RPMI8226 (cell line): ENCODE measurements at regions not wholly inside any gene's neighbourhood (a gene's known extent, or its start where the extent isn't known, plus 50 kb on each side); places are given as distances from the start of the nearest gene placed in this dataset.

Experiments
- DNase-seq: peaks from one replicate; pipeline ENCODE4 v3.0.0-alpha.2; 2015

DNA sequence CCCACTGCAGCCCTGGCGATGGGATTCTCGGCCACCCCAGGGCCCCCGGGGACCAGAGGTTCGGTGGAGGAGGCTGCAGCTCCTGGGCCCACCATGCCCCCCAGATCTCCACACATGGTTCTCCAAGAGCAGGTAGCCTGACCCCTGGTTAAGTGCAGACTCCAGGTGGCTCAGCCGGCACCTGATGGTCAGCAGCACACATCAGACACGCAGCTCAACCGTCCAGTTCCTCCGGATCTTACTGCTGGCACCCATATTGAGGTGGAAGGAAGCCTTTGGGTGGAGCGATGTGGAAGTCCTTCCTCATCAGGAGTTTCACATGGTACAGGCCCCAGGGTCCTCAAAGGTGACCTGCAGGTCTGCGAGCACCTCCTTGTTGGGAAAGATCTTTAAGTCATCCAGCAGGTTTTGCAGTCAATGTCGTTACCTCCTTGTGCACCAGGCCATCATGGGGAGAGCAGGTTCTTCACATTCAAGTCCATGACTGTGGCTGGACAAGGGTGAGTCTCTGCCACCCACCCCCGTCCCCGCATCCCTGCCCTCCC is 74.2 kb upstream of the EEPD1 start:
- DNase-seq: no peak

- DNase-seq: no peak
Observed at GRCh38 chr7:36079446-36080025, 73.5 kb upstream of the EEPD1 start.

GRCh38 chr7:36080843-36081242 is 72.2 kb upstream of the EEPD1 start:
- no peak for DNase-seq

DNA sequence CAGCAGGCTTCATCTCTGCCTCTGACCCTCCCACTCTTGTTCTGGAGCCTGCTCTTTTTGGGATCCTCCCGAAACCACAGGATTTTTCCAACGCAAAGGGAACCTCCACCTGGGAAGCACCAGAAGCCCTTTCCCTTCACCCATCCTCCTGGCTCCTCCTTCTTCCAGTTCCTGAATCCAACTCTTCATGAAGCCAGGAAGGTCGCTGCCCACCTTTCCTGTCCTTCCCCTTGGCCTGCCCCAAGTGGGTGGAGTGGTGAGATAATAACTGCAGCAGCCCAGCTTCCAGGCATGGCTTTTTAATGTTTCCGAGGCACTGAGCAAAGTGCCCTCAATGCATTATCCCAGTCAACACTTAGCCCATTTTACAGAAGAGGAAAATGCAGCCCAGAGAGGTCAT is 70.8 kb upstream of the EEPD1 start:
- DNase-seq: no peak

DNA sequence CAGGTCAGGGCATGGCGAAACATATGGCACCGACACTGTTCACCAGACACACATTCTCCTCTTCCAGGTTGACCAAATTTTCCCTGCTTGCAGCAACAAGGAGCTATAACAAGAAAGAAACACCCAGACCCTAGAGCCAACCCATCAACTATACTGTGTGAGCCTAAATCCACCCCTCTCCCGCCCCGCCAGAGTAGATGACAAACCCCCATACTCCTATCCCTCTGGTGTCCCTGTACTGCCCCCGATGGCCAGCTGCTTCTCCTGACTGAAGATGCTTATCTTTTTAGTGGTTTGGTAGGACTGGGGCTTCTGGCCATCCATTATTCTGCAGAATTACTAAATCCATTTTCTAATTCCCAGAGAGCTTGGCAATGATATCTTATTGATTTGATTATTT is 70.1 kb upstream of the EEPD1 start:
- DNase-seq: no peak

DNA sequence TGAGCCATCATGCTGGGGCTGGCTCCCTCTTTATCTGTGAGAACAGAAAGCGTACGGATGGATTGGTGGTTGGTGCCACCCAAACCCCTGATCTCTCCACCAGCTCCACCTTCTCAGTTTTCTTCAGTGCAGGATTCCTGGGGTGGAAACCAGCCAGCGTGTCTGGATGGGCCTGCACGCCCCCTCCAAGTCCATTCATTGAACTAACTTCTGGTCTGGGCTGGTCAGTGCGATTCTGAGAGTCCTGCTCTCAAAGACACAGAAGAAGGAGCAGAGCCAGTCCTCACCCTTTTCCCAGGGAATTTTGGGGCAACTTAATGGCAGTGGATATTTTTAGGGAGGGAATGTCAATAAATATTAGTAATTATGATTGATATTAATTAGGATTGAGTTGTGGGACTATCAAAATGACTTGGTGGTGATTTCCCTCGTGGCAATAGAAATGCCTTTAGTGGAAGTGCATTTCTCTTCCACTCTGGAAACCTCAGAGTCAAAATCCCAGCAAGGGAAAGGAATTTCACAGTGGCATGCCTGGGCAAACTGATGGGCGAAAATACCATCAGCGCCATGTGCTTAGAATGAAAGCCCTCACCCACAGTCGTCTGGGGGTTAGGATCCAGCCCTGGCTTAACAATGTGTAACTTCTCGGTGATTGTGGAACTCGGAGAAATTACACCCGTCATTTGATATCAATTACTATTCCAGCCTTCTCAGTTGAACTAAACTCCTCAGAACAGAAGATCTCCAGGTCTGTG is 69.3 kb upstream of the EEPD1 start:
- DNase-seq: no peak

DNA sequence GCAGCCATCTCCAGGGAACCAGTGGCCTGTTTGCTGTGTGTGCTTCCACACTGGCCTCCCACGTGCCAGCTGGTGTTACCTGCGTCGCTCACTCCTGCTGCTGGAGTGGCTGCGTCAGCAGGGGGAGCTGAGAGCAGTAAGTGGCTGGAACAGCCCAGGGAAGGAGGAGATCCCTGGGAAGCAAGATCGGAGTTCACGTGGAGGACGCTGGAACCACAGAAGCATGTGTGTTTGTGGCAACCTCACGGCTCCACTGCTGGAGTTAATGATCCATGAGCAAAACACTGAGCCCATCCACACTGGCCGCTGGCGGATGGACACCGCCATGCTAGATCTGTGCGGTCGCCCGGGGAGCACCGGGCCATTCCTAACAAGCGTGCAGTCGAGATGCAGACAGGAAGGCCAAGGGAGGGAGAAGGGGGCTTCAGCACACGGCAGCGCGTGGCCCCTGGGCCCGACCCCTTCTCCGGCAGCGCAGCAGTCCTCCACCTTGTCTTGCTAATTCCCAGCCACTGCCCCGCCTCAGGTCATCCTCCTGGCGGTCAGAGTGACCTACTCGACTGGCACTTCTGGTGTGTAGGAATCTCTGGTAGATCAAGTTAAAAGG is 68.5 kb upstream of the EEPD1 start:
- peak; percentile 40 for DNase-seq

DNA sequence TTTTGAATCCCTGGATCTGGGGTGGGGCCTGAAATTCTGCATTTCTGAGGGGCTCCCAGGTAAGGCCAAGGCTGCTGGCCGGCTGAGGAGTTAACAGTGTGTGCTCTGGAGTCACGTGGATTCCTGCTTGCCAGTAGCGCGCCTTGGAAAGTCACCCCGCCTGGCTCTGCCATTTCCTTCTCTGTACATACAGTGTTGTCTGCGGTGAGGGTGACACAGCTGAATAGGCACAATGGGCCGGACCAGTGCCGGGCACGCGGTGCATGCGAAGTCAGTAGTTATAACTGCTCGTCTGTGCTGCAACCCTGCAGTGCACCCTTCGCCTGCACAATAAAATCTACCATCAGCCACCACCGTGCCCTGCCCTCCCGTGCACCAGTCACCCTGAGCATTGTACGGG is 68.0 kb upstream of the EEPD1 start:
- no peak for DNase-seq

- no peak for DNase-seq
Observed at GRCh38 chr7:36086571-36086970, 66.5 kb upstream of the EEPD1 start.

DNA sequence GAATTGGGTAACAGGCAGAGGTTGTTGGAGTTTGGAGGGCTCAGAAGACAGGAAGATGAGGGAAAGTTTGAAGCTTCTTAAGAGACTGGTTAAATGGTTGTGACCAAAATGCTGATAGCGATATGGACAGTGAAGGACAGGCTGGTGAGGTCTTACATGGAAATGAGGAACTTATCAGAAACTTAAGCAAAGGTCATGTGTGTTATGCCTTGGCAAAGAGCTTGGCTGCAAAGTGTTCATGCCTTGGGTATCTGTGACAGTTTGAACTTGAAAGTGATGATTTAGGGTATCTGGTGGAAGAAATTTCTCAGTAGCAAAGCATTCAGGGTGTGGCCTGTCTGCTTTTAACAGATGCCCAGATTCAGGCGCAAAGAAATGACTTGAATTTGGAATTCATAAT is 64.5 kb upstream of the EEPD1 start:
- no peak for DNase-seq

DNA sequence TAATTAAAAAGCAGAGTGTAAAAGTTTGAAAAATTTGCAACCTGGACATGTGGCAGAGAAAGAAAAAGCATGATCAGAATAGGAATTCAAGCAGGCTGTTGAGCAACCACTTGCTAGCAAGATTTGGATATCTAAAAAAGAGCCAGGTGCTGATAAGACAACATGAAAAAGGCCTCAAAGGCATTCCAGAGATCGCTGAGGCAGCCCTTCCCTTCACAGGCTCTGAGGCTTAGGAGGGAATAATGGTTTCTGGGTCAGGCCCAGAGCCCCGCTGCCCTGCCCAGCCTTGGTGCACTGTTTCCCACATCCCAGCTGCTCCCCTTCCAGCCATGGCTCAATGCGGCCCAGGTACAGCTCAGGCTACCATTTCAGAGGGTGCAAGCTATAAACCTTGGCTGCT is 64.1 kb upstream of the EEPD1 start:
- no peak for DNase-seq

DNA sequence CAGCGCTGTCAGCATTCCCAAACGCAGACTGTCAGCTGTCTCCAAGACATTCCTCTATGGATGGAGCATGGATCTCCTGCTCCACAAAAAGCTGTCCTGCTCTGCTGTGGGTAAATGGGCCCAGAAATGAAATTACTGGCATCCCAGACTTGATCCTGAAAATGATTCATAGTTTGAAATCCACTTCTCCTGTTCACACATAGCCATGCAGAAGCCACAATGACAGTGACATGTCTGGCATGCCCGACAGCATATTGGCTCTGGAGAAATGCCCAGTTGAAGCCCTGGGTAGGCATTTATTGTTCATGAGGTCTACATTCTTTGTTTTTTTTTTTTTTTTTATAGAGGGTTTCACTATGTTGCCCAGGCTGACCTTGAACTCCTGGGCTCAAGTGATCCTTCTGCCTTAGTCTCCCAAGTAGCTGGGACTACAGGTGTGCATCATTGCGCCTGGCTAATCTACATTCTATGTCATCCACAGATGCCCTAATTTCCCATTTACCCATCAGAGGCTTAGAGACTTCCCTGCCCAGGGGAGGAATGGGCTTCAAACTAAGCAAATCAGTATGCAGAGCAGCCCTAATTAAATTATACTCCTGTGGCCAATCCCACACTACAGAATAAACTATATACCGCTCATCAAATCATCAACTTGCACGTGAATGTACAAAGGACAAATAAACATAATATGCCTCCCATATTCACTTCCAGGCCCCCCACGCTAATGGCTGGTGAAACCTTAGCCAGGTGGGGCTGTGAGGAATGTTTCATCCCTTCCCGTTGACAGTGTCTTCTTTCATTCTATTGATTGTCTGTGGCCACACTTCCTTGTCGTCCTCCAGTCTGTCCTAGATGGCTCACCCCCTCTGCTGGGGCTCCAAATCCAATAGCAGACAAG is 61.8 kb upstream of the EEPD1 start:
- DNase-seq: no peak

DNA sequence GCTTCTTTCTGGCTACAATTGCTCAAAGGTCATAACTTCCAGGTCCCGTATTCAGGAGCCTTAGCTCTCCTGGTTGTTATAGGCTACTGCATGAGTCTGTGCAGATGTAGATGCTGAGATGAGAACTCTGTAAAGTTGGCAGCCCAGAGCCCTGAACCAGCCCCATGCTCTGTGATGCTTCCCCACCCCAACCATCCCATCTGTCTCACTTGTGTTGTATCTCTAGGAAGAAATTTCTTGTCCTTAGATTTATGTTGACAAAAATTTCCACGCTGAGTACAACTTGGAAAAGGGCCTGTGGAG is 61.2 kb upstream of the EEPD1 start:
- DNase-seq: no peak

DNA sequence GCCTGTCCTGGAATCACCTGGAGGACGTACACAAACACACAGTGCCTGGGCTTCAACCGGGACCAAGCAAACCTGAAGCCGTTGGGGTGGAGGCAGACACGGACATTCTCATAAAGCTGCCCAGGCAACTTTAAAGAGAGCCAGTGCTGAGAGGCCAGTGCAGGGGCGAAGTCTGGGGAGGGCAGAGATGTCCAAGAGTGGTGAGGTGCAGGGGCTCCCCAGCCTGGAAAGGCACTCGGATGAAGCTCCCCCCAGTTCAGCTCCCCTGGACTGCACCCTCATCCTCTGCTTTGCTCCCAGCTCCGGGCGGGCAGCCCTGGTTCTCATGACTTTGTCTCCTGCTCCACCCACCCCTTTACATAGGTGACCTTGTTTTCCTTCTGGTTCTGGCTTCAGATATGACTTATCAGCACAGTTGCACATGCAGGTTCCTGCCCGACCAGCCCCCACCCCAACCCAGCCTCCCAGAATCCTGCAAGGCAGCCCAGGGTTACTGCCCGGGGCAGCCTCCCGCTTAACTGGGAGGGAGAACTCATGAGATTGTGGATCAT is 60.8 kb upstream of the EEPD1 start:
- DNase-seq: no peak

- no peak for DNase-seq
Observed at GRCh38 chr7:36096460-36097095, 56.5 kb upstream of the EEPD1 start.

DNA sequence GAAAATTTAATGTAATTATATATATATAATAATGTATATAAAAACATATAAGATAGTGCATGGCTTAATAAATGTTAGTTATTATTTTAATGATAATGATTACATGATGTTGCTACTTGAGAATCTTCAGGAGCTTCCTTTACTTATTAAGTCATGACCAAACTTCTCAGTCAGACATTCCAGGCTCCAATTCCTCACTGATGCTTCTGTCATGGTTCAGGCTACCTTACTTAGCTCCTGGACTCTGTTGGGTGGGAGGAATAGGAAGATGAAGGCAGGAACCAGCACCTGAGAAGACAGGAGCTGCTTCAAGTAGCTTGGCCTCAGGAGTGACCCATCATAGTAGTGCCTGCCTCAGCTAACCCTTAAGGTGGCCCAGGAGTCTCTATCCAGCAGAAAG is 55.0 kb upstream of the EEPD1 start:
- no peak for DNase-seq

DNA sequence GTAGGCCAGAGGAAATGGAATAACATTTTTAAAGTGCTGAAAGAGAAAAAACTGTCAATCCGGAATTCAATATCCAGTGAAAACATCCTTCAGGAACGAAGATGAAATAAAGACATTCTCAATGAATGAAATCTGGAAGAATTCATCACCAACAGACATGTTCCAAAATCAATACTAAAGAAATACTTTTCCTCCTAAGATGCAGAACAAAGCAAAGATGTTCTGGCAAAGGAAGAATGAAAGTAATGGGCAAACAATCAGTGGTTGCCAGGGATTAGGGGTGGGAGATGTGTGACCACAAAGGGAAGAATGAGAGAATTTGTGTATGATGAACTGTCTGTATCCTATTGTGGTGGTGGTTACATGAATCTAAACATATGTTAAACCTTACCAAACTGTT is 52.8 kb upstream of the EEPD1 start:
- no peak for DNase-seq

DNA sequence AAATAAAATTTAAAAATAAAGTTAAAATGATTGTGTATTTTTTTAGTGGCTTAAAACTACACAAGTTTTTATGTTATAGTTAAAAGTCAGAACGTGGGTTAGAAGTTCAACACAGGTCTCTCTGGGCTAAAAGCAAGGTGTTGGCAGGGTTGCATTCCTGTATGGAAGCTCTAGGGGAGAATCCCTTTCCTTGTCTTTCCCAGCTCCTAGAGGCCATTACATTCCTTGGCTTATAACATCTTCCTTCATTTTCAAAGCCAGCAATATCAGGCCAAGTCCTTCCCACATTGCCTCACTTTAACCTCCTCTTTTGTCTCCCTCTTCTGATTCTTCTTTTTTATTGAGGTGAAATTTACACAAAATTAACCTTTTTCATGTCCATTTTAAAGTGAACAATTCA is 52.4 kb upstream of the EEPD1 start:
- no peak for DNase-seq
